Transverse colon (tissue), 4 donors: ENCODE measurements at regions not wholly inside any gene's neighbourhood (a gene's known extent, or its start where the extent isn't known, plus 50 kb on each side); places are given as distances from the start of the nearest gene placed in this dataset.

Experiments
- DNase-seq: peaks from one replicate; pipeline ENCODE4 v3.0.0-alpha.2; 2019
- H3K27ac ChIP-seq, 4 donors: fragments of 200-600 bp; sonication (generic); 2 replicates each; pipeline ENCODE4 v1.5.1; 2016 to 2018; ENCODE audit warnings: inconsistent platforms in 4 of 4
- H3K27me3 ChIP-seq: fragments of 200-600 bp; sonication (generic); 2 replicates; pipeline ENCODE4 v1.5.1; 2017; ENCODE audit warnings: inconsistent platforms
- H3K36me3 ChIP-seq, 4 donors: fragments of 200-600 bp; sonication (generic); 2 replicates each; pipeline ENCODE4 v1.5.1; 2017 to 2019; ENCODE audit warnings: inconsistent platforms in 4 of 4
- H3K4me1 ChIP-seq, 4 donors: fragments of 200-600 bp; sonication (generic); 2 replicates each; pipeline ENCODE4 v1.5.1; 2017 to 2020; ENCODE audit warnings: inconsistent platforms in 4 of 4
- H3K4me3 ChIP-seq, 4 donors: fragments of 200-600 bp; sonication (generic); 1 replicate in 1 of 4; 2 replicates in 3 of 4; pipeline versions ENCODE4 v1.5.1 to v1.6.1; 2017 to 2019; ENCODE audit warnings: inconsistent platforms in 4 of 4
- H3K9me3 ChIP-seq, 2 donors: fragments of 200-600 bp; sonication (generic); 2 replicates each; pipeline ENCODE4 v1.5.1; 2017 to 2019; ENCODE audit warnings: inconsistent platforms in 2 of 2
- CTCF ChIP-seq, 5 experiments: fragments of 200-600 bp in 3 of 5; fragments of 450-650 bp in 2 of 5; sonication (generic) in 3 of 5; IDR thresholded peaks; 1 replicate in 2 of 5; 2 replicates in 3 of 5; pipeline ENCODE4 v1.5.1; 2016 to 2017; ENCODE audit warnings: antibody characterized with exemption in 5 of 5, inconsistent platforms in 3 of 5, mild to moderate bottlenecking in 2 of 5, moderate library complexity in 1 of 5
- EP300 ChIP-seq: sonication (generic); formaldehyde crosslinking; IDR thresholded peaks from one replicate; pipeline ENCODE4 v1.6.1; 2017; ENCODE audit warnings: antibody characterized with exemption, low read depth
- POLR2A ChIP-seq: fragments of 450-650 bp; IDR thresholded peaks from one replicate; pipeline ENCODE4 v1.6.1; 2016; ENCODE audit warnings: antibody characterized with exemption, mild to moderate bottlenecking, moderate library complexity
- POLR2AphosphoS5 ChIP-seq, 3 donors: sonication (generic); formaldehyde crosslinking; IDR thresholded peaks; one replicate each; pipeline ENCODE4 v1.6.1; 2016; ENCODE audit warnings: antibody characterized with exemption in 3 of 3
- WGBS, 2 donors: methylation state at CpG; one replicate each; pipeline ENCODE4 v1.1.5; 2018; ENCODE audit warnings: low coverage in 1 of 2; 5-methylcytosine and 5-hydroxymethylcytosine counted together
- in situ Hi-C, 4 donors: fragments of 200-750 bp; cut with MboI; loops; one replicate each; pipeline versions ENCODE4 v1.15.0 to v1.15.1; 2017; ENCODE audit warnings: low sequenced_read_pairs in 3 of 4, low pct_ligation_motif_present in 1 of 4, low pct_unique_long_range_greater_than_20kb in 1 of 4
- intact Hi-C: fragments of 100-400 bp; cut with DNase I; formaldehyde crosslinking; loops from one replicate; pipeline ENCODE4 v1.15.1; 2023; ENCODE audit warnings: low total_unique reads

GRCh38 chr4:137443031-137443800 lies 89.1 kb downstream of the PCDH18 start:
- in situ Hi-C loops = no loop called here
- Histone ChIP-seq H3K27ac (no peak overlapping the region), H3K36me3 (no peaks in the 10 kb centered on the region), H3K4me3 (no peak overlapping the region), H3K9me3 (no peaks in the 10 kb centered on the region), H3K27me3 (no peaks in the 10 kb centered on the region), H3K4me1 (no peaks in the 10 kb centered on the region)
- intact Hi-C loops = no loop called here
- 81 to 83% methylated on average over 3 of the region's 3 CpGs for WGBS, 2 donors
- TF ChIP-seq CTCF (IDR thresholded peaks at IDR 0.05) (no peak), POLR2AphosphoS5 (IDR thresholded peaks at IDR 0.05) (no peak), EP300 (no peak), POLR2A (no peak)
- DNase-seq = no peak

DNA sequence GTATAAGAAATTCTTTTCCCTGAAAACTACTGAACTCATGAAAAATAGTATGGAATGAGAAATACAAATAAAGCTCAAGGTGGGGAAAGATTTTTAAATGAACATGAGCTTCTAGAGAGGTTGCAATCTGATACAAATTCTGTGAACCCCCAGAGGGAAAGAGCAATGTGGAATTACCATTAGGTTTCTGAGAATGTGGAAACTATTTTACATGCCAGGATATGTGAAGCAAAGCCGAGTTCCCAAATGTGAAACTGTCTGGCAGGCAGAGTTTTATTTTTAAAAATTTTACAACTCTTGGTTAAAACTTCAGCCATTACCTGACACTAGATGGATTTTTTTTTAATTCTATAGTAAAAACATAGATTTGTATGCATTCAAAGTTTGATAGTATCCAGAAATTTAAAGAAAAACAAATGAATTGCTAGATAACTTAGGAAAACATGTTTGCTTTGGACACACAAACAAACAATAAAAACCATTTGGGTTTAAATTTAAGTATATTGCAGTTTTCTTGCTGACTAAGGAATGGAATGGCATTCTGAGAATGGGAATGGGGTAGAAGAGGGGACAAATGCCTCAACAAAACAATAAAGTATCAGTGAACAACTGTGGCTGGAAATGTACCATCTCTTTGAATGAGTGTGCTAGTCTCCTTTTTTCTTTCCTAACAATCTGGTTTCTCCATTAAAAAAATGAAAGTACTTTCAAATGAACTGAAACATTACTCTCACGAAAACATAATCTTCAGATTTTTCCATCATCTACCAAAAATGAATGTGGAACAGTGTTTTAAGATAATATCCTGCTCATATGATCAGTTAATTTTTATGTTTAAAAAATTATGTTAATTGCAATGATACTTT lies 99.6 kb downstream of the PCDH18 start:
- DNase-seq = no peak
- intact Hi-C loops (no loop called here), in situ Hi-C loops (no loop called here)
- Histone ChIP-seq H3K9me3 (no peaks in the 10 kb centered on the region), H3K27ac (no peak overlapping the region), H3K4me1 (peaks cover 0 to 4% (median 0%) of the 10 kb centered on the region in 4 donors), H3K27me3 (no peaks in the 10 kb centered on the region), H3K4me3 (no peak overlapping the region), H3K36me3 (no peaks in the 10 kb centered on the region)
- TF ChIP-seq CTCF (IDR thresholded peaks at IDR 0.05) (no peak), EP300 (no peak), POLR2AphosphoS5 (IDR thresholded peaks at IDR 0.05) (no peak), POLR2A (no peak)
- 43 to 50% methylated on average over 2 of the region's 2 CpGs for WGBS, 2 donors

- Histone ChIP-seq H3K27me3 (no peaks in the 10 kb centered on the region), H3K4me1 (peaks cover 0 to 4% (median 0%) of the 10 kb centered on the region in 4 donors), H3K36me3 (no peaks in the 10 kb centered on the region), H3K27ac (no peak overlapping the region), H3K9me3 (no peaks in the 10 kb centered on the region), H3K4me3 (no peak overlapping the region)
- intact Hi-C loops = no loop called here
- in situ Hi-C loops = no loop called here
- TF ChIP-seq EP300 (no peak), CTCF (IDR thresholded peaks at IDR 0.05) (no peak), POLR2AphosphoS5 (IDR thresholded peaks at IDR 0.05) (no peak), POLR2A (no peak)
- WGBS, 2 donors = 67 to 74% methylated on average over 3 to 4 of the region's 4 CpGs
- no peak for DNase-seq
These were observed 102.1 kb downstream of the PCDH18 start for GRCh38 chr4:137430171-137430570.

GRCh38 chr4:137427411-137427810 lies 104.9 kb downstream of the PCDH18 start:
- H3K4me1 ChIP-seq = peaks cover 0 to 1% (median 0%) of the 10 kb centered on the region in 4 donors
- intact Hi-C loops (no loop called here), in situ Hi-C loops (no loop called here)
- no peak for TF ChIP-seq CTCF (IDR thresholded peaks at IDR 0.05)
- no peaks in the 10 kb centered on the region for H3K27me3 ChIP-seq
- H3K27ac ChIP-seq = no peak overlapping the region
- no peaks in the 10 kb centered on the region for H3K36me3 ChIP-seq
- 79 to 86% methylated on average over 1 to 3 of the region's 3 CpGs for WGBS, 2 donors
- no peak overlapping the region for H3K4me3 ChIP-seq
- no peaks in the 10 kb centered on the region for H3K9me3 ChIP-seq
- DNase-seq = no peak
